GM13977 (cell line): ENCODE measurements at regions not wholly inside any gene's neighbourhood (a gene's known extent, or its start where the extent isn't known, plus 50 kb on each side); places are given as distances from the start of the nearest gene placed in this dataset.

Experiments used
- DNase-seq: peaks from one replicate; pipeline ENCODE4 v3.0.0; 2012; ENCODE audit warnings: low spot score
- CTCF ChIP-seq: IDR thresholded peaks from 2 replicates; pipeline ENCODE4 v1.5.1; 2012; ENCODE audit warnings: mild to moderate bottlenecking, control low read depth; ENCODE audit not compliant: insufficient read depth; ENCODE audit errors: extremely low read depth, missing control alignments
- in situ Hi-C: fragments of 300-500 bp; cut with MboI; formaldehyde crosslinking; loops from one replicate; pipeline ENCODE4 v1.12.0; 2022; ENCODE audit warnings: low sequenced_read_pairs, low pct_unique_long_range_greater_than_20kb, mixed read lengths, inconsistent platforms; ENCODE audit not compliant: unreplicated experiment

GRCh38 chr6:156645097-156645496 is 132.1 kb upstream of the ARID1B start:
- in situ Hi-C loops: no loop called here
- DNase-seq: no peak

GRCh38 chr6:156639009-156639721 is 138.0 kb upstream of the ARID1B start:
- in situ Hi-C loops: no loop called here
- no peak for TF ChIP-seq CTCF
- DNase-seq: no peak

More at GRCh38 chr6:156645097-156645496, 132.1 kb upstream of the ARID1B start:
- no peak for TF ChIP-seq CTCF

- in situ Hi-C loops: no loop called here
- no peak for TF ChIP-seq CTCF
- DNase-seq: no peak
Measured at GRCh38 chr6:156638581-156638980, 138.6 kb upstream of the ARID1B start.

GRCh38 chr6:156634951-156635371 is 142.2 kb upstream of the ARID1B start:
- DNase-seq: no peak
- in situ Hi-C loops: no loop called here
- no peak for TF ChIP-seq CTCF

GRCh38 chr6:156634048-156634447 is 143.1 kb upstream of the ARID1B start:
- no peak for DNase-seq

GRCh38 chr6:156633291-156633690 is 143.9 kb upstream of the ARID1B start:
- no peak for DNase-seq
- TF ChIP-seq CTCF: no peak
- in situ Hi-C loops: no loop called here

More at GRCh38 chr6:156634048-156634447, 143.1 kb upstream of the ARID1B start:
- in situ Hi-C loops: no loop called here
- no peak for TF ChIP-seq CTCF
